Loucy (cell line): ENCODE measurements at regions not wholly inside any gene's neighbourhood (a gene's known extent, or its start where the extent isn't known, plus 50 kb on each side); places are given as distances from the start of the nearest gene placed in this dataset.

ENCODE experiments used
- H2AFZ ChIP-seq: fragments of 200-600 bp; sonication (generic); 2 replicates; pipeline ENCODE4 v1.6.0; 2016; ENCODE audit warnings: antibody characterized with exemption, mild to moderate bottlenecking, low read length, moderate library complexity
- H3F3A ChIP-seq: fragments of 200-600 bp; 2 replicates; pipeline ENCODE4 v1.6.0; 2016; ENCODE audit warnings: antibody characterized with exemption, low read depth, mild to moderate bottlenecking
- H3K27me3 ChIP-seq: fragments of 200-600 bp; sonication (generic); 2 replicates; pipeline ENCODE4 v1.6.1; 2014; ENCODE audit warnings: low read length, mild to moderate bottlenecking; ENCODE audit not compliant: insufficient read depth, poor library complexity, severe bottlenecking
- H3K36me3 ChIP-seq: fragments of 200-600 bp; sonication (generic); 2 replicates; pipeline ENCODE4 v1.6.1; 2016; ENCODE audit warnings: low read length; ENCODE audit not compliant: insufficient read depth
- H3K4me1 ChIP-seq: fragments of 200-600 bp; sonication (generic); 2 replicates; pipeline ENCODE4 v1.5.1; 2014; ENCODE audit warnings: low read length, mild to moderate bottlenecking; ENCODE audit not compliant: insufficient read depth, poor library complexity, severe bottlenecking
- H3K4me2 ChIP-seq: fragments of 200-600 bp; sonication (generic); 2 replicates; pipeline ENCODE4 v1.6.0; 2014; ENCODE audit warnings: antibody characterized with exemption, low read length, low read depth, mild to moderate bottlenecking; ENCODE audit not compliant: poor library complexity, severe bottlenecking
- H3K4me3 ChIP-seq: fragments of 200-600 bp; sonication (generic); 2 replicates; pipeline ENCODE4 v1.5.1; 2014; ENCODE audit warnings: low read length, mild to moderate bottlenecking, mixed read lengths; ENCODE audit not compliant: poor library complexity, severe bottlenecking
- H3K79me2 ChIP-seq: fragments of 200-600 bp; sonication (generic); 2 replicates; pipeline ENCODE4 v1.6.1; 2014; ENCODE audit warnings: low read length; ENCODE audit not compliant: insufficient read depth
- H3K9ac ChIP-seq: fragments of 200-600 bp; sonication (generic); 2 replicates; pipeline ENCODE4 v1.6.0; 2014; ENCODE audit warnings: mild to moderate bottlenecking, low read depth, low read length, moderate library complexity; ENCODE audit not compliant: poor library complexity, severe bottlenecking
- H3K9me2 ChIP-seq: fragments of 200-600 bp; sonication (generic); replicated peaks from 2 replicates; pipeline ENCODE4 v1.6.1; 2016; ENCODE audit warnings: low read depth, low read length, mixed read lengths
- H3K9me3 ChIP-seq: fragments of 200-600 bp; sonication (generic); 2 replicates; pipeline ENCODE4 v1.6.1; 2014; ENCODE audit warnings: mild to moderate bottlenecking, antibody characterized with exemption, low read length, low read depth; ENCODE audit not compliant: insufficient read depth
- H4K20me1 ChIP-seq: fragments of 200-600 bp; sonication (generic); 2 replicates; pipeline ENCODE4 v1.6.0; 2014; ENCODE audit warnings: antibody characterized with exemption, low read length, mild to moderate bottlenecking; ENCODE audit not compliant: insufficient read depth, poor library complexity, severe bottlenecking
- CTCF ChIP-seq: fragments of 200-600 bp; sonication (generic); conservative IDR thresholded peaks from 2 replicates; pipeline ENCODE4 v1.5.1; 2014; ENCODE audit warnings: mild to moderate bottlenecking, antibody characterized with exemption, low read length
- EZH2phosphoT487 ChIP-seq: fragments of 200-600 bp; IDR thresholded peaks from 2 replicates; pipeline ENCODE4 v1.6.1; 2018; ENCODE audit warnings: antibody characterized with exemption, mild to moderate bottlenecking, moderate library complexity, borderline replicate concordance

- Histone ChIP-seq H3K36me3 (no peaks in the 10 kb centered on the region), H3K79me2 (no peaks in the 10 kb centered on the region), H4K20me1 (no peaks in the 10 kb centered on the region), H3K27me3 (no peaks in the 10 kb centered on the region), H3F3A (no peaks in the 10 kb centered on the region), H3K4me2 (no peak overlapping the region), H3K9me3 (no peaks in the 10 kb centered on the region), H3K4me1 (no peaks in the 10 kb centered on the region), H3K4me3 (no peak overlapping the region), H3K9ac (no peak overlapping the region), H2AFZ (no peak overlapping the region), H3K9me2 (no peaks in the 10 kb centered on the region)
- TF ChIP-seq CTCF (no peak), EZH2phosphoT487 (no peak)
Measured at GRCh38 chr11:82303671-82304070, 430.0 kb downstream of the FAM181B start.

GRCh38 chr11:82288471-82288870 is 445.2 kb downstream of the FAM181B start:
- Histone ChIP-seq H3K4me1 (no peaks in the 10 kb centered on the region), H3K9me3 (no peaks in the 10 kb centered on the region), H3K4me3 (no peak overlapping the region), H3F3A (no peaks in the 10 kb centered on the region), H3K9ac (no peak overlapping the region), H3K36me3 (no peaks in the 10 kb centered on the region), H3K9me2 (no peaks in the 10 kb centered on the region), H2AFZ (no peak overlapping the region), H3K79me2 (no peaks in the 10 kb centered on the region), H4K20me1 (no peaks in the 10 kb centered on the region), H3K4me2 (no peak overlapping the region), H3K27me3 (no peaks in the 10 kb centered on the region)
- TF ChIP-seq EZH2phosphoT487 (no peak), CTCF (no peak)

- TF ChIP-seq CTCF, result no peak
- TF ChIP-seq EZH2phosphoT487, result no peak
- no peak overlapping the region for H2AFZ ChIP-seq
- no peaks in the 10 kb centered on the region for H3K36me3 ChIP-seq
- H3K9me2 ChIP-seq, result no peaks in the 10 kb centered on the region
- no peaks in the 10 kb centered on the region for H3K4me1 ChIP-seq
- no peaks in the 10 kb centered on the region for H3K79me2 ChIP-seq
- H3K27me3 ChIP-seq, result no peaks in the 10 kb centered on the region
- H4K20me1 ChIP-seq, result no peaks in the 10 kb centered on the region
- no peaks in the 10 kb centered on the region for H3F3A ChIP-seq
- no peaks in the 10 kb centered on the region for H3K9me3 ChIP-seq
- no peak overlapping the region for H3K9ac ChIP-seq
- no peak overlapping the region for H3K4me2 ChIP-seq
- H3K4me3 ChIP-seq, result no peak overlapping the region
Measured at GRCh38 chr11:82270870-82271269, 462.8 kb downstream of the FAM181B start.
